ENCODE measurements at regions not wholly inside any gene's neighbourhood (a gene's known extent, or its start where the extent isn't known, plus 50 kb on each side); places are given as distances from the start of the nearest gene placed in this dataset.
"Not testable (repeated sequence)": the region's sequence is repeated elsewhere in the genome, so short reads cannot be mapped to it uniquely, and the experiment has no call there.

- peak in 3 of 6 experiments; percentile 29 to 50 (median 40) for DNase-seq
These were observed 61.9 kb upstream of the ATP12A start for GRCh38 chr13:24618011-24618955.

GRCh38 chr13:24619282-24619681 lies 60.9 kb upstream of the ATP12A start:
- DNase-seq: no peak

- DNase-seq: not testable (repeated sequence)
These were observed 57.6 kb upstream of the ATP12A start for GRCh38 chr13:24622481-24623148.

GRCh38 chr13:24623149-24623665 lies 57.0 kb upstream of the ATP12A start:
- no peak for DNase-seq

- no peak for DNase-seq
These were observed 55.8 kb upstream of the ATP12A start for GRCh38 chr13:24624363-24624762.

GRCh38 chr13:24624801-24625231 lies 55.4 kb upstream of the ATP12A start:
- no peak for DNase-seq

GRCh38 chr13:24625331-24625731 lies 54.9 kb upstream of the ATP12A start:
- peak in 2 of 6 experiments; percentile 7 to 8 for DNase-seq

- DNase-seq: peak in 2 of 6 experiments; percentile 10 to 25
These were observed 54.0 kb upstream of the ATP12A start for GRCh38 chr13:24625870-24626849.

GRCh38 chr13:24627090-24627714 lies 53.0 kb upstream of the ATP12A start:
- no peak for DNase-seq

GRCh38 chr13:24627946-24628345 lies 52.3 kb upstream of the ATP12A start:
- DNase-seq: no peak

GRCh38 chr13:24629320-24629719 lies 50.9 kb upstream of the ATP12A start:
- DNase-seq: no peak

- DNase-seq: no peak
These were observed 50.1 kb upstream of the ATP12A start for GRCh38 chr13:24630121-24630520.
